Suprapubic skin (tissue), 4 donors: ENCODE measurements at regions not wholly inside any gene's neighbourhood (a gene's known extent, or its start where the extent isn't known, plus 50 kb on each side); places are given as distances from the start of the nearest gene placed in this dataset.

ENCODE experiments used
- EP300 ChIP-seq: sonication (generic); formaldehyde crosslinking; IDR thresholded peaks from one replicate; pipeline ENCODE4 v1.6.1; 2017; ENCODE audit warnings: antibody characterized with exemption
- POLR2A ChIP-seq, 2 donors: fragments of 450-650 bp; IDR thresholded peaks; one replicate each; pipeline ENCODE4 v1.6.1; 2017; ENCODE audit warnings: antibody characterized with exemption in 2 of 2, mild to moderate bottlenecking in 2 of 2, moderate library complexity in 2 of 2
- POLR2AphosphoS5 ChIP-seq, 3 donors: sonication (generic); formaldehyde crosslinking; IDR thresholded peaks; one replicate each; pipeline ENCODE4 v1.6.1; 2017; ENCODE audit warnings: antibody characterized with exemption in 3 of 3
- TF ChIP-seq, protein P1 (sequence below), 2 donors: fragments of 200-600 bp in 1 of 2; fragments of 450-650 bp in 1 of 2; sonication (generic) in 1 of 2; IDR thresholded peaks; one replicate each; pipeline ENCODE4 v1.5.1; 2016 to 2019; ENCODE audit warnings: antibody characterized with exemption in 2 of 2, mild to moderate bottlenecking in 1 of 2, moderate library complexity in 1 of 2

DNA sequence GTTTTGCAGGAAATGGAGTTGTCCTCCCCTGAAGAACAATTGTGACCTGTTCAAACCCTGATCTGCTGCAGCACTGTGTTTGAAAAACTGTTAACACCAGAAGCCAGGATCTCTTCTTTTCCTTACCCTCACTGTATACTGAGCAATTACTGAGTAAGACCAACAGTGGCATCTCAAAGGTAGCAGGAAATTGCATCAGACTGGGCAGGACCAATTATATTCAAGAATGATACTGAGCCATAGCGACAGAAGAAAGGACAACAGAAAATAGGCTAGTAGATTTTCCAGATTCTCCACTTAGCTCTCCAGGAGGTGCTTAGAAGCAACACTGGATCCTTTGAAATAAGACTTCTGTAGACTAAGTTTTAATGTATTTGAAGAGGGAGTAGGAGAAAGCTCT lies 57.4 kb upstream of the INHBA start:
- no peak for TF ChIP-seq EP300
- TF ChIP-seq, protein P1, sequence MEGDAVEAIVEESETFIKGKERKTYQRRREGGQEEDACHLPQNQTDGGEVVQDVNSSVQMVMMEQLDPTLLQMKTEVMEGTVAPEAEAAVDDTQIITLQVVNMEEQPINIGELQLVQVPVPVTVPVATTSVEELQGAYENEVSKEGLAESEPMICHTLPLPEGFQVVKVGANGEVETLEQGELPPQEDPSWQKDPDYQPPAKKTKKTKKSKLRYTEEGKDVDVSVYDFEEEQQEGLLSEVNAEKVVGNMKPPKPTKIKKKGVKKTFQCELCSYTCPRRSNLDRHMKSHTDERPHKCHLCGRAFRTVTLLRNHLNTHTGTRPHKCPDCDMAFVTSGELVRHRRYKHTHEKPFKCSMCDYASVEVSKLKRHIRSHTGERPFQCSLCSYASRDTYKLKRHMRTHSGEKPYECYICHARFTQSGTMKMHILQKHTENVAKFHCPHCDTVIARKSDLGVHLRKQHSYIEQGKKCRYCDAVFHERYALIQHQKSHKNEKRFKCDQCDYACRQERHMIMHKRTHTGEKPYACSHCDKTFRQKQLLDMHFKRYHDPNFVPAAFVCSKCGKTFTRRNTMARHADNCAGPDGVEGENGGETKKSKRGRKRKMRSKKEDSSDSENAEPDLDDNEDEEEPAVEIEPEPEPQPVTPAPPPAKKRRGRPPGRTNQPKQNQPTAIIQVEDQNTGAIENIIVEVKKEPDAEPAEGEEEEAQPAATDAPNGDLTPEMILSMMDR (IDR thresholded peaks at IDR 0.05), result no peak
- TF ChIP-seq POLR2A (IDR thresholded peaks at IDR 0.05), result no peak
- TF ChIP-seq POLR2AphosphoS5 (IDR thresholded peaks at IDR 0.05), result no peak
